Cardiac fibroblast (primary cell): ENCODE measurements at regions not wholly inside any gene's neighbourhood (a gene's known extent, or its start where the extent isn't known, plus 50 kb on each side); places are given as distances from the start of the nearest gene placed in this dataset.
A peak's percentile ranks its signal among the peaks of the same experiment; 100 is the strongest.

Source experiments
- DNase-seq, 2 donors: peaks; one replicate each; pipeline versions ENCODE4 v3.0.0 to v3.0.0-alpha.2; 2010; ENCODE audit warnings: low read depth in 2 of 2
- H3K4me3 ChIP-seq, 2 donors: replicated peaks in 1 of 2; 1 replicate in 1 of 2; 2 replicates in 1 of 2; pipeline ENCODE4 v1.5.1; 2011; ENCODE audit warnings: low read depth in 2 of 2, low read length in 2 of 2, mild to moderate bottlenecking in 2 of 2, moderate library complexity in 1 of 2
- TF ChIP-seq, protein P1 (sequence below): IDR thresholded peaks from one replicate; pipeline ENCODE4 v1.5.1; 2011; ENCODE audit warnings: low read depth, mild to moderate bottlenecking, low read length, inconsistent platforms

DNA sequence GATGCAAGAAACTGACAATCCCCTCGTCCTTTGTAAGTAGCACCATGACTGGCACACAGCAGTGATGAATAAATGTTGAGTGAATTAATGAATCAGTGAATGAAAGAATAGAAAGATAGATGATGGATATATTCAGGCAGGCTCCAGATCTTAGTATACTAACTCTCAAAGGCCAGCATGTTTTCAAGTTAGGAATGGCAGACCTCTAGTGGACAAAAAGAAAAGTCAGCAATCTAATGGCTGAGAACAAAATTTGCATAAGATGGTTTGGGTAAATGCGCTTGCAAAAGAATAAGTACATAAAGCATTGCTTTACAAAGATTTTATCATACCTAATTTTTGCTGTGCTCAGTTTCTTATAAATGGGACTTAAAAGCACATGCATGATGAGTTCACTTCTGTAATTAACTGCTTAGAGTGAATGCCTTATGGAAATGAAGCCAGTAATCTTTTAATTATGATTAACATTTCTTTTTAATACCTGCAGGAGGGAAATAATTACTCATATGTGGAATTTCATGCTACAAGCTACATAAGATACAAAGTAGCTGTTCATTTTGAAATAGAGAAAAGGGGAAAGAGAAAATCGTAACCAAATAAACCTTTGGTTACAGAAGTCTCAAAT lies 126.9 kb upstream of the GPRIN3 start:
- TF ChIP-seq, protein P1, sequence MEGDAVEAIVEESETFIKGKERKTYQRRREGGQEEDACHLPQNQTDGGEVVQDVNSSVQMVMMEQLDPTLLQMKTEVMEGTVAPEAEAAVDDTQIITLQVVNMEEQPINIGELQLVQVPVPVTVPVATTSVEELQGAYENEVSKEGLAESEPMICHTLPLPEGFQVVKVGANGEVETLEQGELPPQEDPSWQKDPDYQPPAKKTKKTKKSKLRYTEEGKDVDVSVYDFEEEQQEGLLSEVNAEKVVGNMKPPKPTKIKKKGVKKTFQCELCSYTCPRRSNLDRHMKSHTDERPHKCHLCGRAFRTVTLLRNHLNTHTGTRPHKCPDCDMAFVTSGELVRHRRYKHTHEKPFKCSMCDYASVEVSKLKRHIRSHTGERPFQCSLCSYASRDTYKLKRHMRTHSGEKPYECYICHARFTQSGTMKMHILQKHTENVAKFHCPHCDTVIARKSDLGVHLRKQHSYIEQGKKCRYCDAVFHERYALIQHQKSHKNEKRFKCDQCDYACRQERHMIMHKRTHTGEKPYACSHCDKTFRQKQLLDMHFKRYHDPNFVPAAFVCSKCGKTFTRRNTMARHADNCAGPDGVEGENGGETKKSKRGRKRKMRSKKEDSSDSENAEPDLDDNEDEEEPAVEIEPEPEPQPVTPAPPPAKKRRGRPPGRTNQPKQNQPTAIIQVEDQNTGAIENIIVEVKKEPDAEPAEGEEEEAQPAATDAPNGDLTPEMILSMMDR: peak; percentile 60
- DNase-seq: peak; percentile 62 to 67
- H3K4me3 ChIP-seq: no peak overlapping the region

DNA sequence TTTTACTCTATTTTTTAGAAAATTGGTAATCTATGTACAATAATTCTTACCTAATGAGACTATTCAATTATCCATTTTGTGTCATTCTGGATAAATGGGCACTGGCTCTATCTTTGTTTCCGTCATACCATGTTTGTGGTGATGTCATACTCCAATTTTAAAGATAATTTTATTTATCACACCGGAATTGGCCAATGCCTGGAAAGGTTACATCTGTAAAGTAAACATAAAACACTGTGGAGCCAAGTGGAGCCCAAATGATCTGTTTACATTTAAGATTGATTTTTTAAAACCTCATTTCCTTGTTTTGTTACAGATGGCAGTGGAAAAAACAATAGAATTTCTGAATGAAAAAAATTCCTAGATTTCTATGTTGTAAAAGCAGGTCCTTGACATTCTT lies 120.2 kb upstream of the GPRIN3 start:
- no peak for DNase-seq
- TF ChIP-seq, protein P1: no peak
- no peak overlapping the region for H3K4me3 ChIP-seq

DNA sequence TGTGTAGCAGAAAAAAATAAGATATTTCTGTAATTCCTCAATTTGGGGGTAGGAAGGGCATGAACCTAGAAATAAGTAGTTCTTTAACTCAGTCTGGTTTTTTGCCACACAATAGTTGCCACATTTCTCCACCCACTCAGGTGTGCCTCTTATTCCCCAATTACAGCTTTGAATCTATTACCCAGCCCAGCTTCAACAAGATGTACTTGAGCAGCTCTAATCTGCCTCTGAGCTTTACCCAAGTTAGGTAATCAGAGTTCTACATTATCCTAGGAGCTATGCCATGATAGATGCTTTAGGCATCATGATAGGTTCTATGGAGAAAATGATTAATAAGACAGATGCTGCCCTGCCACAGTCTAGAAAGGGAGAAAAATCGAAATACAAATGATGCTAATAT lies 117.4 kb upstream of the GPRIN3 start:
- no peak for DNase-seq
- no peak overlapping the region for H3K4me3 ChIP-seq
- TF ChIP-seq, protein P1: no peak

DNA sequence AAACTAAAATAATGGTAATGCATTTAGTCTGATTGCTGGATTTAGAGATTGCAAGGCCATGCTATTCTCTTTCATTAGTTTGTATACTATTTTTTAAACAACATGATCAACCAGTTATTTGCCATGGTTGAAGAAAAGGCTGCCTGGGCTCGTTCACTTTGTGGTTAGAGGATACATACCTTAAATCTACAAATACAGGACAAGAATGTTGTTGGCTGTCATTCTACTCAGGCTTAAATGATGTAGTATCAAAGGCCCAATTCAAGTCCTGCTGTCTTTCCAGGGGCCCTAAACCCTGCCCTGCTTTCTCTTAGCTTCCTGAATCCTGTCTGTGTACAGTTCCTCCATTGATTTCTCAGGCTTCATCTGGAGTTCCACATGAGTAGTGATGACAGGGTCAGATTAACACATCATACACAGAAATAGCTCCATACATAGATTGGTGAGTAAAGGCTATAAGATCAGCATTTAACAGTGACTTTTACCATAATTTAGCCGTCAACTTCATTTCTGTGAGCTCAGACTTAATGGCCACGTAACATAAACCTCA lies 114.9 kb upstream of the GPRIN3 start:
- H3K4me3 ChIP-seq: no peak overlapping the region
- DNase-seq: no peak
- TF ChIP-seq, protein P1: no peak

DNA sequence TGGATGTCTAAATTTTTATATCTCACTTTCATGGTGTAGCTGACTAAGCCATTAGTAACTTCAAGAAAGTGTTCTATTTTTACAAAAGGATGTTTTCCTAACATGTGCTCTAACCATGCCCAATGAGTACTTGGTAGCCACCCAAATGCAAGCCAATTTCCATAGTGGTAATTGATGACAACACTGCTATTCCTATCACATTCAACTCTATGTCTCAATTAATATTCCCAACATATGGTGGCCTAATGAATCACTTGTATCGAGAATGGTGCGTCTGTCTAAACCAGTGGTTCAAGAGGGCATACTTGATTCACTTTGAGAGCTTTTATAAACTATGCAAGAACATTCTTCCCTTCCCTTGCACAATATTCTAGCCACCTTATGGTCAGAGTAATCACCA lies 112.9 kb upstream of the GPRIN3 start:
- DNase-seq: peak in 1 of 2 donors; percentile 15
- TF ChIP-seq, protein P1: no peak
- H3K4me3 ChIP-seq: no peak overlapping the region

DNA sequence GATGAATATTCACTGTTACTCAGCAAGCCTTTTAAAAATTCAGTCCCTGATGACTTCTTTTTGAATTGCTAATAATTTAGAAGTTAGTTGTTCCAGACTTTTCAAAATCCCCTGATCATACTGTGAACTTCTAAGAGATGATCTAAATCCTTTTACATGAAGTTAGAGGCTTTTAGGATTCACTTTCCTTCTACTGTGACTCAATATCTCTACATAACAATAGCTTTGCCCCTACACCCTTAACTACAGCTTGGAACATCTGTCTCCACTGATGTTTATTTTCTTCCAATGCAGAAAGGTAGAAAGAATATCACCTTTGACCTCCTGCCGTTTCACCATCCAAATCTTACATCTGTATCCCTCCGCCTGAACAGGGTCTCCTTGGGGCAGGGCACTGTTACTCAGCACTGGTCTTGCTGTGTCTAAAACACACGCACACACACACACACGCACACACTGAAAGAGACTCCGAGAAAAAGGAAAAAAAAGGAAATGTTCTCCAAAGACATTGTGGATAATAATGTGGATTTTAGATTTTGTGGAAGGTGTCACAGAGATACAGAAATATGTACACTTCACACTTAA lies 111.6 kb upstream of the GPRIN3 start:
- no peak for DNase-seq
- no peak overlapping the region for H3K4me3 ChIP-seq
- TF ChIP-seq, protein P1: no peak
